Activated T-cell treated with anti-CD3 and anti-CD28 coated beads, Interleukin-2, amount 50 U/mL, for 72 hours (primary cell): ENCODE measurements at regions not wholly inside any gene's neighbourhood (a gene's known extent, or its start where the extent isn't known, plus 50 kb on each side); places are given as distances from the start of the nearest gene placed in this dataset.
"Not testable (repeated sequence)": the region's sequence is repeated elsewhere in the genome, so short reads cannot be mapped to it uniquely, and the experiment has no call there.

ENCODE experiments used
- ATAC-seq, 2 donors: fragments of 150-1000 bp; cut with Tn5 transposase; replicated peaks in 1 of 2; 2 replicates each; pipeline ENCODE4 v1.10.0; 2021; ENCODE audit warnings: moderate library complexity in 2 of 2, mild to moderate bottlenecking in 1 of 2
- DNase-seq, 2 donors: peaks; one replicate each; pipeline ENCODE4 v3.0.0; 2021 to 2022; ENCODE audit warnings: mixed read lengths in 1 of 2
- H3K27ac Mint-ChIP-seq: one replicate; pipeline ENCODE4 v1.8.0; 2022; ENCODE audit warnings: mild to moderate bottlenecking, moderate library complexity, mixed read lengths
- H3K27me3 Mint-ChIP-seq: one replicate; pipeline ENCODE4 v1.8.0; 2022; ENCODE audit warnings: low read depth, mixed read lengths
- H3K36me3 Mint-ChIP-seq, 2 donors: one replicate each; pipeline ENCODE4 v1.8.0; 2022; ENCODE audit warnings: mixed read lengths in 2 of 2, mild to moderate bottlenecking in 1 of 2; ENCODE audit not compliant: insufficient read depth in 2 of 2
- H3K4me1 Mint-ChIP-seq: one replicate; pipeline ENCODE4 v1.8.0; 2022; ENCODE audit warnings: low read depth, mixed read lengths
- H3K4me3 Mint-ChIP-seq, 2 donors: one replicate each; pipeline ENCODE4 v1.8.0; 2022; ENCODE audit warnings: mild to moderate bottlenecking in 2 of 2, mixed read lengths in 2 of 2, moderate library complexity in 2 of 2
- H3K9me3 Mint-ChIP-seq, 2 donors: one replicate each; pipeline ENCODE4 v1.8.0; 2022; ENCODE audit warnings: mixed read lengths in 2 of 2

GRCh38 chrX:39795605-39796004 lies 302.2 kb downstream of the BCOR start:
- no peak for ATAC-seq
- no peak overlapping the region for H3K27ac Mint-ChIP-seq
- H3K9me3 Mint-ChIP-seq = no peaks in the 10 kb centered on the region
- no peak overlapping the region for H3K4me3 Mint-ChIP-seq
- H3K27me3 Mint-ChIP-seq = peaks cover 5% of the 10 kb centered on the region
- no peak for DNase-seq
- H3K4me1 Mint-ChIP-seq = peaks cover 11% of the 10 kb centered on the region
- no peaks in the 10 kb centered on the region for H3K36me3 Mint-ChIP-seq

DNA sequence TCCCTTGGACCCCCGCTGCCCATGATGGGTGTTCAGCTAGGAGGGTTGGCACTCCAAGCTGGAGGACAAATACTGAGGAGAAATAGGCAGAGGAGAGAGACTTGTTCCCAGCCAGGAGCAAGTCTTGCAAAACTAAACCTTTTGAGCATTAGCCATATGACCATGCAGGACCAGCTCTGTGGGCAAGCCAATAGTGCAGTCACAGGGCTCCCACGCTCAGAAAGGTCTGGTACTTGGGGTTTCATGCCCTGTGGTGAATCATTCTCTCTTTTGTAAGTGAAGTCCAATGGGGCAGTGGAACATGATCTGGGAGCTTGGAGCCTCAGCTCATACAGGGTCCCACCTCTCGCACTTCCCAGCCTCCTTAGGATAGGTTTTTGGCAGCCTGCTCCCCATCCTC lies 300.9 kb downstream of the BCOR start:
- DNase-seq = no peak
- peaks cover 10% of the 10 kb centered on the region for H3K4me1 Mint-ChIP-seq
- no peaks in the 10 kb centered on the region for H3K36me3 Mint-ChIP-seq
- H3K9me3 Mint-ChIP-seq = no peaks in the 10 kb centered on the region
- no peak overlapping the region for H3K27ac Mint-ChIP-seq
- peaks cover 5% of the 10 kb centered on the region for H3K27me3 Mint-ChIP-seq
- no peak overlapping the region for H3K4me3 Mint-ChIP-seq
- no peak for ATAC-seq

- H3K27me3 Mint-ChIP-seq, H3K9me3 Mint-ChIP-seq, ATAC-seq, H3K4me3 Mint-ChIP-seq, H3K27ac Mint-ChIP-seq, H3K36me3 Mint-ChIP-seq, H3K4me1 Mint-ChIP-seq, DNase-seq: not testable (repeated sequence)
Observed at GRCh38 chrX:39798488-39798887, 299.3 kb downstream of the BCOR start.

DNA sequence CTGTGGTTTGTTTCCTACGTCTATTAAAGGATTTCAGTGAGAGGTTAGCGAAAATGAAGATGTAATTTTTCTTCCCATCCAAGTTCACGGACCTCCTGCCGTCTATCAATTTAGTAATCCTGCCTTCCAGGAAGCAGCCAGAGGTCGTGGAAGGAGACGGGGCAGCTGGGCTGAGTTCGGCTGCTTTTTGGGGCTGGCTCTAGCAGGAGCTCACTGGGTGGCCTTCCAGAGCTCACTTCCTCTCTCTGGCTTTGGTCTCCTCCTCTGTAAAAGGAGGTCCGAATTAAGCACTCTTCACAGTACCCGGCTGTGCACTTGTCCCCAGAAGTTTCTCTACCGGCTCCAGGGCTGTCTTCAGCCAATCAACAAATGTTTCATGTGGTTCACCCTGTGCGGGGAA lies 295.4 kb downstream of the BCOR start:
- H3K4me3 Mint-ChIP-seq = no peak overlapping the region
- H3K36me3 Mint-ChIP-seq = peaks cover 0 to 7% of the 10 kb centered on the region in 2 donors
- no peaks in the 10 kb centered on the region for H3K9me3 Mint-ChIP-seq
- H3K27me3 Mint-ChIP-seq = peaks cover 4% of the 10 kb centered on the region
- H3K4me1 Mint-ChIP-seq = peaks cover 20% of the 10 kb centered on the region
- DNase-seq (no peak), ATAC-seq (no peak)
- no peak overlapping the region for H3K27ac Mint-ChIP-seq

- H3K27ac Mint-ChIP-seq = no peak overlapping the region
- DNase-seq (no peak), ATAC-seq (no peak)
- H3K27me3 Mint-ChIP-seq = peaks cover 4% of the 10 kb centered on the region
- H3K9me3 Mint-ChIP-seq = no peaks in the 10 kb centered on the region
- peaks cover 0 to 7% of the 10 kb centered on the region in 2 donors for H3K36me3 Mint-ChIP-seq
- no peak overlapping the region for H3K4me3 Mint-ChIP-seq
- peaks cover 20% of the 10 kb centered on the region for H3K4me1 Mint-ChIP-seq
Observed at GRCh38 chrX:39802908-39803307, 294.9 kb downstream of the BCOR start.

- no peaks in the 10 kb centered on the region for H3K9me3 Mint-ChIP-seq
- no peak overlapping the region for H3K4me3 Mint-ChIP-seq
- H3K36me3 Mint-ChIP-seq = peaks cover 0 to 7% of the 10 kb centered on the region in 2 donors
- no peak overlapping the region for H3K27ac Mint-ChIP-seq
- H3K4me1 Mint-ChIP-seq = peaks cover 20% of the 10 kb centered on the region
- DNase-seq (no peak), ATAC-seq (no peak)
- H3K27me3 Mint-ChIP-seq = peaks cover 22% of the 10 kb centered on the region
Observed at GRCh38 chrX:39805022-39805421, 292.7 kb downstream of the BCOR start.

DNA sequence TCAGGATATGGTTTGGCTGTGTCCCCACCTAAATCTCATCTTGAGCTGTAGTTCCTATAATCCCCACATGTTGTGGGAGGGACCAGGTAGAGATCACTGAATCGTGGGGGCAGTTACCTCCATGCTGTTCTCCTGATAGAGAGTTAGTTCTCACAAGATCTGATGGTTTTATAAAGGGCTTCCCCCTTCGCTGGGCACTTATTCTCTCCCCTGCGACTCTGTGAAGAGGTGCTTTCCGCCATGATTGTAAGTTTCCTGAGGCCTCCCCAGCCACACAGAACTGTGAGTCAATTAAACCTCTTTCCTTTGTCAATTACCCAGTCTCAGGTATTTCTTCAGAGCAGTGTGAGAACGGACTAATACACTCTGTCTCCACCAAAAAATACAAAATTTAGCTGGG lies 291.9 kb downstream of the BCOR start:
- peak overlapping the region in 1 of 2 donors; percentile 42 for H3K4me3 Mint-ChIP-seq
- ATAC-seq (no peak), DNase-seq (no peak)
- H3K27ac Mint-ChIP-seq = peak overlapping the region; percentile 56
- H3K27me3 Mint-ChIP-seq = peaks cover 30% of the 10 kb centered on the region
- H3K36me3 Mint-ChIP-seq = peaks cover 0 to 7% of the 10 kb centered on the region in 2 donors
- H3K4me1 Mint-ChIP-seq = peaks cover 20% of the 10 kb centered on the region
- H3K9me3 Mint-ChIP-seq = no peaks in the 10 kb centered on the region

- no peaks in the 10 kb centered on the region for H3K9me3 Mint-ChIP-seq
- H3K27ac Mint-ChIP-seq = no peak overlapping the region
- ATAC-seq (no peak), DNase-seq (no peak)
- peaks cover 20% of the 10 kb centered on the region for H3K4me1 Mint-ChIP-seq
- H3K36me3 Mint-ChIP-seq = peaks cover 0 to 7% of the 10 kb centered on the region in 2 donors
- peaks cover 27% of the 10 kb centered on the region for H3K27me3 Mint-ChIP-seq
- H3K4me3 Mint-ChIP-seq = no peak overlapping the region
Observed at GRCh38 chrX:39808471-39808917, 289.3 kb downstream of the BCOR start.

DNA sequence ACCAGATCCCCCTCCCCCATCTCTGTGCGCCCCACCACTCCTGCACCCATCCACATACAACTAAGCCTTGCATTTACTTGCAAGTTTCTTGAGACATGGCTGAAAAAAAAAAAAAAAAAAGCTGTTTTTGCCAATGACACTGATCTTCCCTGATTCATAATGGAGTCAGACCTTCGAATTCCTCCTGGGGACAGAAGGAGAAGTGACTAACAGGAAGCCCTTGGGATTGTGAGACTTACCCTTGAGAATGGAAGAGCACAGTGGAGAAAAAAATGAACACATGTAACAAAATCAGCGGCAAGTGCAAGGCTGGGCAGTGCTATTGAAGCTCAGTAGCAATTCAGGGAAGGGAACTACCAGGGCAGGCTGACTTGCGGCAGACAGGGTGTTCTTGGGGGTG lies 288.4 kb downstream of the BCOR start:
- no peak for ATAC-seq
- peaks cover 27% of the 10 kb centered on the region for H3K27me3 Mint-ChIP-seq
- H3K27ac Mint-ChIP-seq = no peak overlapping the region
- peaks cover 0 to 7% of the 10 kb centered on the region in 2 donors for H3K36me3 Mint-ChIP-seq
- no peak overlapping the region for H3K4me3 Mint-ChIP-seq
- no peaks in the 10 kb centered on the region for H3K9me3 Mint-ChIP-seq
- DNase-seq = no peak
- peaks cover 24% of the 10 kb centered on the region for H3K4me1 Mint-ChIP-seq

- H3K27ac Mint-ChIP-seq = no peak overlapping the region
- peaks cover 25% of the 10 kb centered on the region for H3K4me1 Mint-ChIP-seq
- no peaks in the 10 kb centered on the region for H3K9me3 Mint-ChIP-seq
- DNase-seq (no peak), ATAC-seq (no peak)
- H3K36me3 Mint-ChIP-seq = peaks cover 0 to 4% of the 10 kb centered on the region in 2 donors
- H3K4me3 Mint-ChIP-seq = no peak overlapping the region
- H3K27me3 Mint-ChIP-seq = peaks cover 27% of the 10 kb centered on the region
Observed at GRCh38 chrX:39810901-39811300, 286.9 kb downstream of the BCOR start.

- no peaks in the 10 kb centered on the region for H3K36me3 Mint-ChIP-seq
- ATAC-seq = no peak
- H3K4me3 Mint-ChIP-seq = no peak overlapping the region
- DNase-seq = no peak
- H3K27ac Mint-ChIP-seq = no peak overlapping the region
- H3K9me3 Mint-ChIP-seq = no peaks in the 10 kb centered on the region
- peaks cover 25% of the 10 kb centered on the region for H3K4me1 Mint-ChIP-seq
- H3K27me3 Mint-ChIP-seq = peaks cover 27% of the 10 kb centered on the region
Observed at GRCh38 chrX:39811376-39811775, 286.4 kb downstream of the BCOR start.

DNA sequence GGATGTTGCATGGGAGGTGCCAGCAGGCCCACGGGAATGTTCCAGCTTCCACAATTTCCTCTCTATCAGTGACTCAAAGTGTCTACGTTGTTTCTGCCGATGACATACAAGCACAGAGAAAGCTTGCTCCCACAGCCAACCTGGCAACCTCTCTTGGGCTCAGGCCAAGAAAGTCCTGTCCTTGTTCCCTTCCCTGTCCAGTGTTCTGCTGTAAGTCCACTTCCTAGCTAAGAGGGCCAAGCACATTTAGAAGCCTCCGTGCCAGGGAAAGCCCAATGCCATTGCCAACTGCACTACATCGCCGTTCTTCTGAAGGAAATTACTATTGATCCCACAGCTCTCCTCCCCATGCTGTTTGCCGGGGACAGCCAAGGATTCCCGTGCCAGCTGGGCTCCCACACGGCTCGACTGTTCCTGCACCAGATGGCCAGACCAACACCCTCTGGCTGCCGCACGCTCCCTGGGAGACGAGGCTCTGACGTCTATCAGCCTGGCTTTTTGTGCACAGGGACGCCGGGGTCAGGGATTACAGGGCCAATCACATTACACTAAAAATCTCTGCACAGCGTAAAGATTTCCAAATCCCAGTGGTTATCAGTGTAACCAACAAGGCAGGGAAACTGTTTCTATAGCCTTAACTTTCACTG lies 284.0 kb downstream of the BCOR start:
- Mint-ChIP-seq H3K4me1 (peaks cover 43% of the 10 kb centered on the region), H3K9me3 (no peaks in the 10 kb centered on the region), H3K27ac (no peak overlapping the region), H3K4me3 (no peak overlapping the region), H3K36me3 (no peaks in the 10 kb centered on the region), H3K27me3 (peaks cover 32% of the 10 kb centered on the region)
- DNase-seq (no peak), ATAC-seq (no peak)

DNA sequence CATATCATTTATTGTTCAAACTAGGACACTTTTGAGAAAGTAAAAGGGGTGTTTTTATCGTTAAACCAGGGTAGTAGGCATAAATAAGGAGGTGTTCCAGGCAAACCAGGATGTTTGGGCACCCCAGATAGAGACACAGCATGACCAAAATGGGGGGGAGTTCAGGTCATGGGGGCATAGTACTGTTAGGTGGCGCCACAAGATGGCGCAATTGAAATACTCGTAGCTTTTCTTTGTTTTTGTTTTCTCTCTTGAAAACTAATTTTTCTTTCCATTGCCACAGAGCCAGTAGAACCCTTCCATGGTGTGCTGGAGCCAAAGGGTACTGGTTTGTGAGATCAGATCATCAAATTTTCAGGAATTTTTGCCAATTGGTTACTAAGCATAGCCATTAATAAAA lies 283.4 kb downstream of the BCOR start:
- Mint-ChIP-seq H3K9me3 (no peaks in the 10 kb centered on the region), H3K4me1 (peaks cover 43% of the 10 kb centered on the region), H3K36me3 (no peaks in the 10 kb centered on the region), H3K27me3 (peaks cover 30% of the 10 kb centered on the region), H3K4me3 (no peak overlapping the region), H3K27ac (no peak overlapping the region)
- DNase-seq (peak in 1 of 2 donors; percentile 41), ATAC-seq (no peak)

DNA sequence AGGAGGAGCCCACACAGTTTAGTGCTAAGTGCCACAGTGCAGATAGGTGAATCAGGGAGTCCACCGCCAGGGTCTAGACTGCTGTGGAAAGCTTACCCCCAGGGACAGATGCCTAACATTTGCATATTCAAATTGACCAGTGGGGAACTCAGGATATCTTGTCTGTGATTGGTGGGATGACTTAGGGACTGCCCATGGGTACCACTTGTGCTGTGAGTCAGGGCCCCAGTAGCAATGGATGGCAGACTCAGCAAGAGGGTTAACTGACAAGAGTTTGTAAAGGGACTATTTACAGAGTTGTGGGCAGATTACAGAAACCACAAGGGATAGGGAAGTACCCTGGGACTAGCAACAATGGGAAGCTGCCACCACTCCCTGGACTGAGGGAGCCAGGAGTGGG lies 282.1 kb downstream of the BCOR start:
- ATAC-seq (peak; percentile 91 to 92), DNase-seq (peak; percentile 42 to 63)
- Mint-ChIP-seq H3K27me3 (peaks cover 27% of the 10 kb centered on the region), H3K36me3 (no peaks in the 10 kb centered on the region), H3K4me3 (peak overlapping the region; percentile 18 to 56), H3K9me3 (no peaks in the 10 kb centered on the region), H3K4me1 (peaks cover 46% of the 10 kb centered on the region), H3K27ac (no peak overlapping the region)
